ENCODE measurements at regions not wholly inside any gene's neighbourhood (a gene's known extent, or its start where the extent isn't known, plus 50 kb on each side); places are given as distances from the start of the nearest gene placed in this dataset.

GRCh38 chr7:16993543-16993942, 111.8 kb upstream of the AGR3 start:
- TF ChIP-seq ZFP3 (CRISPR knock-in tag; IDR thresholded peaks at IDR 0.05): no peak
- TF ChIP-seq TCF4 (CRISPR knock-in tag; IDR thresholded peaks at IDR 0.05; ENCODE audit: borderline replicate concordance): no peak
- TF ChIP-seq BACH2 (CRISPR knock-in tag; IDR thresholded peaks at IDR 0.05; ENCODE audit: borderline replicate concordance): no peak
- no peak for TF ChIP-seq ZFP30 (CRISPR knock-in tag; IDR thresholded peaks at IDR 0.05)
- TF ChIP-seq TOX (CRISPR knock-in tag; IDR thresholded peaks at IDR 0.05; ENCODE audit: borderline replicate concordance): no peak
- no peak for TF ChIP-seq ZNF8 (CRISPR knock-in tag; IDR thresholded peaks at IDR 0.05)
- no peak for TF ChIP-seq PPARA (CRISPR knock-in tag; IDR thresholded peaks at IDR 0.05; ENCODE audit: borderline replicate concordance)
- no peak for TF ChIP-seq ZNF70 (CRISPR knock-in tag; IDR thresholded peaks at IDR 0.05)
- TF ChIP-seq ISL1 (CRISPR knock-in tag; IDR thresholded peaks at IDR 0.05): no peak

Measured in SK-N-SH treated with all-trans-retinoic acid at 6 μM for 48 hours (cell line).